Left renal pelvis (tissue), 4 donors: ENCODE measurements at regions not wholly inside any gene's neighbourhood (a gene's known extent, or its start where the extent isn't known, plus 50 kb on each side); places are given as distances from the start of the nearest gene placed in this dataset.

Experiments used
- DNase-seq, 4 donors: peaks; one replicate each; pipeline ENCODE4 v3.0.0-alpha.2; 2013; ENCODE audit warnings: low read depth in 4 of 4, low spot score in 3 of 4

GRCh38 chr5:96142786-96143434, 181.3 kb upstream of the ELL2 start:
- DNase-seq: no peak

DNA sequence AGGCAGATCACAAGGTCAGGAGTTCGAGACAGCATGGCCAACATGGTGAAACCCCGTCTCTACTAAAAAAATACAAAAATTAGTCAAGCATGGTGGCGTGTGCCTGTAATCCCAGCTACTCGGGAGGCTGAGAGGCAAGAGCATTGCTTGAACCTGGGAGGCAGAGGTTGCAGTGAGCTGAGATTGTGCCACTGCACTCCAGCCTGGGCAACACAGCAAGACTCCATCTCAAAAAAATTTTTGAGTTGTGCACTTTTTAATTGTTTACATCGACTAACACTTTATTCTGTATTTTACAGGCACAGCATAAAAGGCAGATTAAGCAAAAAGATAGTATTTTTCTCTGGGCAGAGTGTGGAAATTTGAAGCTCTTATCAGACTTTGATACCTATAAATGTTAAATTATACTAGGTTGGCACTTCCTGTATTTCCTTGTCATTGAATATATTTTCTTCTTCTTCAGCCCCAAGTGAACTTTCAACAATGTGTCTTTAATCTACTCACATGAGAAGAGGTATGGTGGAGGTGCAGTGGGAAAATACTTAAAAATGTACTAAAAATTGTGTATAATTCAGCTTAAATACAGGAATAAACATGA, 180.6 kb upstream of the ELL2 start:
- DNase-seq: no peak

- DNase-seq: no peak
Observed at GRCh38 chr5:96141749-96142148, 180.1 kb upstream of the ELL2 start.

DNA sequence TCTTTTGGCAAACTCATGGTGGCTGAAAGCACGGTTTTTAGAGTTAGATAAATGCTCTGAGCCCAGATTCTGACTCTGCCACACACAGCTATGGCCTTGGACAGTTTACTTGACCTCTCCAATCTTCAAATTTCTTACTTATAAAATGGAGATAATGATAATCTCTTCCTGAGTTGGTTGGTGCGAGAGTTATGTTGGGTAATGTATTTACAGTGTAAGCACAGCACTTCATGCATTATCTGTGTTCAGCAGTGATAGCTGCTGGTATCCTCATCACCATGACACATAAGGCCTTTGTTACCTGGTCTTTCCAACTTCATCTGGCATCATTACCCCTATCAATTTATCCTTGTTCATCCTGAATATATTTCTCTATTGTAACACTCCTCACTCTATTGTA, 178.8 kb upstream of the ELL2 start:
- no peak for DNase-seq

DNA sequence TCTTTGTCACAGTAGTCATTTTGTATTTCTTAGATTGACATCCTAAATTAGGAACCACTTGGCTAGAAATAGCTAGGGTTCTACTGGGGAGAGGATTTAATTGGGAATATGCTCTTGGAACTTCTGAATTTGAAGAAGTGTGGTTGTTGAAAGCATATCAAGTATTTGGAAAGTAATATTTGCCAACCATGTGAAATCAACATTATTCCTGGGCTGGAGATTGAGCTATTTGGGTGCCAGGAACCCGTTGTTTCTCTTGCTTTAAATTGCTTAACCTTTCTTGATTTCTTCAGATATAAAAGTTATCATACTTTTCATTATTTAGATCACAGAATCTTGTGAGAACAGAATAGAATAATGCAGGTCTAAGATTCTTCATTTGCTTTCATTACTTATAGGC, 178.4 kb upstream of the ELL2 start:
- no peak for DNase-seq

DNA sequence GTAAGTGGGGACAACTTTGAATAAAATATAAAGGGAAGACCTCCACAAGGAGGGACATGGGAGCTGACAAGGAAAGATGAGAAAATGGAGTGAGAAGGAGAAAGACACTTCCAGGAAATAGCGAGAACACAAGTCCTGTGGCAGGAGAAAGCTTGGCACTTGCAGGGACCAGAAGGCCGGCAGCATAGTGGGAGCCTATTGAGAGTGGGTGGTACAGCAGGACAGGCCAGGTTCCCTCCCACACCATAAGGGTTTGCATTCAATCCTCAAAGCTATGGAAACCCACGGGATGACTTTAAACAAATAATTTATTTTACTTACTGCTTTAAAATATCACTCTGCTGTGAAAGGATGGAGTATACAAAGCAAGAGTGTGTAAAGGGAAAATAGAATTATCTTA, 173.2 kb upstream of the ELL2 start:
- no peak for DNase-seq

DNA sequence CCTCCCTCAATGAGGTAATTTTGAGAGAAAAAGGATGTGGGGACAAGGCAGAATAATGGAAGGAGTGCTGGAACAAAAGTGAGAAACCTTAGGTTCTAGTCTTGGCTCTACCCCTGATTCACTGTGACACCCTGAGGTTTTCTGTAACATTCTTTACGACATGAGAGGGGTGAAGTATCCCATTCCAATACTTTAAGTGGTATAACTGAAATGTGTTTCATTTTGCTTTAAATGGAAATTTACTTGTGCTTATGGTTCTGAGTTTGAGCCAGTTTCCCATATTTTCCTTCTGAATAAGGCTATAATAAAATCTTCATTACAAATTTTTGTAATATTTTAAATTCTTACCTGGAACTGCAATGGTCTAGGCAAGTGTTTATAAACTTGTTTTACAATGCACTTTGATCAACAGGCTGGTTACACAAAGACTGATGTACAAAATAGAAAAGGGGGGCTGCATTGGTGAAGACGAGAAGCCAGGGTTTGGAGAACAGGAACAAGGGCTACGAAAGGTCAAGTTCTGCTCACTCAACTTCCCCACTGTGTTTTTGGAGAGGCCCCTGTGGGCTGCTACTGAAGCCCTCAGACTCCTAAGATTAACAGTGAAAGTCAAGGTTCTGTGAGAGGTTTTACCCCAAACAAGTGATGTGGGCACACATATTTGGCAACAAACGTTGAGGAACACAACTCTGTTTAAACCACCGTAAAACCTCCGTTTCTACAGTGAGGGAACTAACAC, 171.9 kb upstream of the ELL2 start:
- no peak for DNase-seq

DNA sequence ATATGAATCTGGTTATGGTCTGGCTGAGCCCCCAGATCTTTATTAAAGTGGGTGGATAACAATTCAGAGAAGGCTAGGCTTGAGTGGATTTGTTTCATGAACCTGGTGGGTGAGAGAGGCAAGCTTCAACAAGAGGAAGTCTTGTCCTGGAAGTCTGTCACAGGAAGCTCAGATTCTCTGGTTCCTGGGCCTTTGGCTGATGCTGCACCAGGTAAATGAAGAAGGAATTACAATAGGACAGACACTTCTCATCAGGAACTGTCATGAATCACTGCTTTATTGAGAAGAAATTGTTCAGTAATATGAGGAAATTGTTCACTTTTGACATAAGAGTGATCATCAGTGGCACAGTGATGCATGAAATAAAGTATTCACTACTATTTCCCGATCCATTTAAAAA, 167.6 kb upstream of the ELL2 start:
- DNase-seq: no peak

- DNase-seq: no peak
Observed at GRCh38 chr5:96128204-96128864, 166.7 kb upstream of the ELL2 start.

DNA sequence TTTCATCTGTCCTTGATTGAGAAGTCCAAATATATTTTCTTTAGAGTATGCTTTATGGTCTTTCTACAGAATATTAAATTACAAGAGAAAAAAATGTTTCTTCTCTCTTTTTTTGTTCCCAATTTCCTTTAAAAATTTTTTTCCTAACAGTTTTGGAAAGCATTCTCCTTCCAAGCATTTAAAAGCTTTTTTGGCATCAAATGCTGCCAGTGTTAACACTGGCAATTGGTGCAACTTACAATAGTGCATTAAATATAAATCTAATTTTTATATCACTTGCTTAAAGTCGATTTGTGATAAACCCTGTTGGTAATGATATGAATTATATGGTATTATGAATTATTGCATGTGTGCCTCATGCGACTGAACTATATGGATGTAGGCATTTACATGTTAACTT, 165.9 kb upstream of the ELL2 start:
- no peak for DNase-seq

GRCh38 chr5:96125231-96125891, 163.7 kb upstream of the ELL2 start:
- DNase-seq: no peak

DNA sequence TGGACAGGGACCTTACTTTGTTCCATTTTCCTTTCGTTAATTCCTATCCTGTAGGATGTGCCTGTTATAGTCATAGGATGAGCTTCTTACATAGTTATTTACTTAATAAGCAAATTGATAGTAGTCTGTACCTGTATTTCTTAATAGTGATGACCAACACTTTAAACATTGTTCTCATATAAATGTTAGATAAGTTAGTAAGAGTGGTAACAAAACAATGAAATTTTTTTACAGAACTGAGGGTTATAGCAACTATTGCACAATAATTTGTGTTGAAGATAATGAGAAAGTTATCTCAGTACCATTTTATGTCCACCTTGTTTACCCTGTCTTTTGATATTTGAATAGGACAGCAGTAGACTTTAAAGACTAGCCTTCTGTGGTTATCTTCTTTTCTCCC, 162.9 kb upstream of the ELL2 start:
- no peak for DNase-seq

DNA sequence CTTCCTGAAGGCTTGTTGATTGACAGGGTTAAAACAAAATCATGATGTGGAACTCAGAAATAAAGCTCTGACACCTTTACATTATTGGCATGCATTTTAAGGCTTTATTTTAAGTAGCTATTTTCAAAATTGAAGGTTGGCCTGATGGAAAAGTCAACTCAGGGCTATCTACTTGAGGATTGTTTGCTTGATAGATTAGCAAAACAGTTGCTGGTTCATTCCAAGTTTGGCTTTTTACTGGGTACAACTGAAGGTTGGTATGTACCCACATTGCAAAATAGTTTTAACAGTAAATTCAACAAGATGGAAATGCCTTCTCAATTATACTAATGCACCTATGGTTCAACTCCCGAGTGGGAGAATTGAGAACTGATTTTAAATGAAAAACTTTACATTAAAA, 161.8 kb upstream of the ELL2 start:
- DNase-seq: no peak

DNA sequence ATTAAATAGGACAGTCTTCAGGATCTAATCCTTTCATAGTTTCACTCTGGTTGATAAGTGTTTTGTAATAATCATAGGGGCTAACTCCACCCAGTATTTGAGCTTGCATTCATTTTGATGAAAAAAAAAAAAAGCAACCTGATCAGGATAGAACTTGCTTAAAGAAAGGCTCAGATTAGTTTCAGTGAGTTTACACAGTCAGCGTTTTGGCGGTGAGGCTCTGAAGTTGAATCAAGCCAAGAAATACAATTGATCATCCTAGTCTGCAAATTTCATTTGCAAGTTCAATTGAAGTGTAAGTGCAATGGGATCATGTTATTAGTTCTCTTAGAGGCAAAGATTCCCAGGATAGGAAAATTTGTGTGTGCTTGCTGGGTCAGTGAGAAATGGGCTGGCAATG, 159.7 kb upstream of the ELL2 start:
- DNase-seq: no peak

DNA sequence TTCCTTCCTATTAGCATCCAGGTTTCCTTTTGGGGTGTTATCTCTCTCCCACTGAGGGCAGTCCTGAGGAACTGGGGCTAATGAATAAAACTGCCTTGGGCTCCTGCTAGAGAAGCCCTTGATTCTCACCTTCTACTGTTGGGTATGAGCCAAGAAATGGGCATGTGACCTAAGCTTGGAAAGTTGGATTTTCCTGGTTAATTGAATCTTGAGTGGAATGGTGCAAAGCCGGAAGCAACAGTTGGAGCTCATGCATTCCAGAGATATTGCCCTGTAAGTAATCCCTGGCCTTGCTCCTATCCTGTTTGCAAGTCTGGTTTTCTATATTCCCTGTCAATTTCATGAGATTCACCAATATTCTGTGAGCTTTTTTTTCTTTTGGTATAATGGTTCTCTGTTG, 158.5 kb upstream of the ELL2 start:
- no peak for DNase-seq

- no peak for DNase-seq
Observed at GRCh38 chr5:96117771-96118651, 156.4 kb upstream of the ELL2 start.

DNA sequence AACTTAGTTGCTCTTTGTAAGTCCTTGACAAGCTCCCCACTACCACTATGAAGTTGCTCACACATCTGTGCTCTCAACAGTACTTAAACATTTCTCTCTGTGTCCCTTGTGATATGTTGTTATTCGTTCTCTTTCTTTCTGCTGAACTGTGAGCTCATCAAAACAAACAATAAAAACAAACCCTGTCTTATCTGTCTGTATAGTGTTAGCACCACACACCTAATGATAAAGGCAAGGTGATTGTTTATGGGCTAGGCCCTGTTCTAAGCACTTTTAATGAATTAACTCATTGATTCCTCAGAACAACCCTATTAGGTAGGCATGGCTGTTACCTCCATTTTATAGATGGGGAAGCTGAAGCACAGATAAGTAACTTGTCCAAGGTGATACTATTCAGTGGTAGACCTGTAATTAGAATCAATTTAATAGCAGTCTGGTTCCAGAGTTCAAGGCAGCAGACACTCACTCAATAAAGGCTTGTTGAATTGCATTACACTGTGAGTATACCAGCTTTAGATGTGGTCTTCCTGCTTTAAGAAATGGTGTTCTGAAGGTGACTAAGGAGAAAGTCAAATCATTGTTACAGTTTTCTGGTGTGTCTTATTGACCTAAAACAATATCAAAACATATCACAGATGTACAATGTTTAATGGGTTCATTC, 153.6 kb upstream of the ELL2 start:
- DNase-seq: no peak

- DNase-seq: no peak
Observed at GRCh38 chr5:96114736-96115135, 153.1 kb upstream of the ELL2 start.

DNA sequence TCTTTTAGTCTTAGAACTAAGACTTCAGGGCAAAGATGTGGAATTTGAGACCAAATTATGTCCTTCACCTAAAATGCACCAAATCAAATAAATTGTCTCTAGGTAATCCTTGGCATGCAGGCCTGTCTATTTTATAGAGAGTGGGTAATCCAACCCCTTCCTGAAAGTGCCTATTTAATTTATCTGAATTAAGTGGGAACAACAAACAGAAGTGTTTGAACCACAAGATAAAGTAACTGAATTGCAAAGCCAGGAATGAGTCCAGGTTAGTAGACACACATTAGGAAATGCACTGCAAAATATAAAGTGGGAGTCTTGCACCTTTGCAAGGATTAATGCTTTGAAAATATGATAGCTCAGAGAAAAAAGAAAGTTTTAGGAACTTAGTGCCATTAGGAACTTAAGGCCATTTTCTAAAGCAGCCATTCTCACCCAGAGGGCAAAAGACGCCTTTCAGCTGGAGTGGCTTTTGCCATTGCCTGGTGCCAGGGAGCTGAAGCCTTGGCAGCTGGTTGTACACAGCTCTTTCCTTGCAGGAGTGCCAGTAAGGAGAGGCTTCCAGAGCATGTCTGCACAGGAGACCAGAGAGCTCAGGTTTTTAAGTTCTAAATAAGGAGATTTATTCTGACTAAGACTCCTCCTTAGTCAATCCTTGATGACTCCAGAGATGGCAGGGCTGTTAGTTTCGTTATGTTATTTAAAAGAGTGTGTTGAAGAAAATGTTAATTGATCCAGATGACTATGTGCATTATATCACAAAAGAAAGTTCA, 151.7 kb upstream of the ELL2 start:
- no peak for DNase-seq
